ENCODE measurements at regions not wholly inside any gene's neighbourhood (a gene's known extent, or its start where the extent isn't known, plus 50 kb on each side); places are given as distances from the start of the nearest gene placed in this dataset.

DNA sequence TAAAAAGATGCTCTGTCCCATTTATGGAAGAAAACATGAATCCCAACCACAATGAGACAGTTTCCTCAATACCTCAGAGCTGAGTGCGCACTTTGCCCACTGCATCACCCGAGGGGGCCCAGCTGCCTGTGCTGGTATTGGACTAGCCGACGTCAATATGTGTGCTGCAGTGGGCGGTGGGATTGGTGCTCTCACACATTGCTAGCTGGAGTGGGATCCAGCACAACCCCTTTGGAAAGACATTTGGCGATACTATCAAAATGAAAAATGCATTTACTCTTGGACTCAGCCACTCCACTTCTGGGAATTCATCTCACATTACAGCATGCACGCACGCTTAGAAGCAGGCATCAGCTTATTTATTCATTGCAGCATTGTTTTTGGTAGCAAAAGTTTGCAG, 289.2 kb upstream of the FOXF1 start:
- H3K27ac ChIP-seq (ENCODE audit: low read length): no peak overlapping the region
- H3K9me3 ChIP-seq (ENCODE audit: control insufficient read depth, insufficient read depth, low read length): no peaks in the 10 kb centered on the region
- no peak overlapping the region for H3K4me3 ChIP-seq (ENCODE audit: low read length)
- no peaks in the 10 kb centered on the region for H3K36me3 ChIP-seq (ENCODE audit: control insufficient read depth, insufficient read depth, low read length)
- no CpG with 5 or more reads among the region's 8 CpGs for WGBS (ENCODE audit: insufficient coverage, insufficient read length)
- H3K4me1 ChIP-seq (ENCODE audit: control insufficient read depth, insufficient read depth, low read length): peaks cover under 1% of the 10 kb centered on the region; the same call in 1 of the 2 replicates
- DNase-seq (ENCODE audit: low read depth, low spot score): no peak
- no peaks in the 10 kb centered on the region for H3K27me3 ChIP-seq (ENCODE audit: control insufficient read depth, insufficient read depth, low read length)

DNA sequence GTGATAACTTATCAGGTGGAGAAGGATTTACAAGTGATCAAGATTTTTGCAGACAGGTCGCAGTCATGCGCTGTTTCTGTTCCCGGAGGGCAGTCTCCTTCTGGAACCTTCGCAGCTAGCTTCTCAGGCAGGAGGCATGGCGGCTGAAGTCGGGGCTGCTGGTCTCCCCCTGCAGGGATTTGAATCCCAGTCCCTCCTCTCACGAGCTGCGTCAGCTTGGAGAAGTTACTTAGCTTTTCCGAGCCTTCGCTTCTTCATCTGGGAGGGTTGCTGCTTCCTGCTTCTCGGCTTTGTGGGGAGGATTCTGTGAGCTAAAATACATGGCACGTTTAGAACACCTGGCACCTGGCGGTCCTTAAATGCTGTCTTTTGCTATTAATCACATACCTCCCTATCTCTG, 287.8 kb upstream of the FOXF1 start:
- no peak overlapping the region for H3K27ac ChIP-seq (ENCODE audit: low read length)
- no peaks in the 10 kb centered on the region for H3K27me3 ChIP-seq (ENCODE audit: control insufficient read depth, insufficient read depth, low read length)
- DNase-seq (ENCODE audit: low read depth, low spot score): no peak

DNA sequence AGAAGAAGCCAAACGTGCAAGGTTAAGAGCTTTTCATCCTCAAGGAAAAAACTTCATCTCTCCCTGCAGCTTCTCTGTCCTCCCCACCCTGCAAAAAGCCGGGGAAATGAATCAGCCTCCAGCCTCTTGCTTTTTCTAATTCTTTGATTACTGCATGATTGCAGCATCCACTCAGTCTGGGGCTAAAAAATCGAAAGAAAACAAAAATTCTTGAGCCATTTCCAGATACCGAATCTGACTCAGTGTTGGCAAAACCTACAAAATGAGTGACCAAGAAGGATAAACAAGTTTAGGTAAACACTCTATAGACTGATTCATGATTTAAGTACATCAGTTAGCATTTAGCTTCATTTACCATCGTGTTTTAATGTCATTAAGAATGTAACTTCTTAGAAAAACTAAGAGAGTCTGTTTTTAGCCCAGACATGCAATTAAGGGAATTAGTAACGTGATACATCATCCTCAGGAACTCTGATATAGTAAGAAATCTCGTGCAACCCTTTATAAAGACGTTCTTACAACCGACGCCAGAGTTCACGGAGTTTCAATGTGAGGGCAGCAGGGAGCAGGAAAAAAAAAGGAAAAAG, 287.3 kb upstream of the FOXF1 start:
- Histone ChIP-seq H3K4me3 (ENCODE audit: low read length) (no peak overlapping the region), H3K27me3 (ENCODE audit: control insufficient read depth, insufficient read depth, low read length) (no peaks in the 10 kb centered on the region), H3K27ac (ENCODE audit: low read length) (no peak overlapping the region), H3K4me1 (ENCODE audit: control insufficient read depth, insufficient read depth, low read length) (no peaks in the 10 kb centered on the region; the same call in 1 of the 2 replicates), H3K9me3 (ENCODE audit: control insufficient read depth, insufficient read depth, low read length) (no peaks in the 10 kb centered on the region), H3K36me3 (ENCODE audit: control insufficient read depth, insufficient read depth, low read length) (no peaks in the 10 kb centered on the region)
- DNase-seq (ENCODE audit: low read depth, low spot score): no peak
- no CpG with 5 or more reads among the region's 11 CpGs for WGBS (ENCODE audit: insufficient coverage, insufficient read length)

More for the DNA sequence above, 287.8 kb upstream of the FOXF1 start:
- Histone ChIP-seq H3K36me3 (ENCODE audit: control insufficient read depth, insufficient read depth, low read length) (no peaks in the 10 kb centered on the region), H3K9me3 (ENCODE audit: control insufficient read depth, insufficient read depth, low read length) (no peaks in the 10 kb centered on the region), H3K4me3 (ENCODE audit: low read length) (no peak overlapping the region), H3K4me1 (ENCODE audit: control insufficient read depth, insufficient read depth, low read length) (no peaks in the 10 kb centered on the region; the same call in 1 of the 2 replicates)
- no CpG with 5 or more reads among the region's 13 CpGs for WGBS (ENCODE audit: insufficient coverage, insufficient read length)

DNA sequence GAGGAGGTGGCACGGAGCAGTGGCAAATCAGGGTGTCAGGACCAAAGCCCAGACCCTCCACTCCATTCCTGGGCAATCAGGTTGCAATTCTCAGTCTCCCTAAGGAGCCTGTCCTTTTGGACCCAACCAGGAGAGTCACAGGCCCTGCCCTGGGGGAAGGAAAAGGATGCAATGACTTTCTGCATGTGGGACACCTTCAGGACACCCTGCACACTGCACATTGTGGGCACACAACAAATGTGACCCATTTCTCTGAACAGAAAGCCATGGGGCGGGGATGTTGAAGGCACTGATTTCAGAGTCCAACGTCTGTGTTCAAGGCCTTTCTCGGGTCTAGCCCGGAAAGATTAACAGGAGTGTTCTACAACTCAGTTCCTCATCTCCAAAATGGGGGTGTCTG, 286.2 kb upstream of the FOXF1 start:
- Histone ChIP-seq H3K9me3 (ENCODE audit: control insufficient read depth, insufficient read depth, low read length) (no peaks in the 10 kb centered on the region), H3K36me3 (ENCODE audit: control insufficient read depth, insufficient read depth, low read length) (no peaks in the 10 kb centered on the region), H3K4me1 (ENCODE audit: control insufficient read depth, insufficient read depth, low read length) (no peaks in the 10 kb centered on the region; the same call in 1 of the 2 replicates), H3K27ac (ENCODE audit: low read length) (no peak overlapping the region), H3K4me3 (ENCODE audit: low read length) (no peak overlapping the region), H3K27me3 (ENCODE audit: control insufficient read depth, insufficient read depth, low read length) (no peaks in the 10 kb centered on the region)
- WGBS (ENCODE audit: insufficient coverage, insufficient read length): no CpG with 5 or more reads among the region's 5 CpGs
- DNase-seq (ENCODE audit: low read depth, low spot score): no peak

DNA sequence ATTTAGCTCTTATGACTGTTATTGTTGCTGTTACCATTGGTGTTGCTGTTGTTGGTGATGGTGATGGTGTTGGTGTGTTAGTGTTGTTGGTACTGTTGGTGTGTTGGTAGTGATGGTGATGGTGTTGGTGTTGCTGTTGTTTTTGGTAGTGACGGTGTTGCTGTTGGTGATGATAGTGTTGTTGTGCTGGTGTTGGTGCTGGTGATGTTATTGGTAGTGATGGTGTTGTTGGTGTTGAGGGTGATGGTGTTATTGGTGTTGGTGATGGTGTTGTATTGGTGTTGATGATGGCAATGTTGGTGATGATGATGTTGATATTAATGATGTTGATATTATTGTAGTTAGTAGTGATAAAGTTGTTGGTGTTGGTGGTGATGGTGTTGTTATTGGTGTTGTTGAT, 285.7 kb upstream of the FOXF1 start:
- no CpG with 5 or more reads among the region's 1 CpG for WGBS (ENCODE audit: insufficient coverage, insufficient read length)
- Histone ChIP-seq H3K27ac (ENCODE audit: low read length) (no peak overlapping the region), H3K27me3 (ENCODE audit: control insufficient read depth, insufficient read depth, low read length) (no peaks in the 10 kb centered on the region), H3K36me3 (ENCODE audit: control insufficient read depth, insufficient read depth, low read length) (no peaks in the 10 kb centered on the region), H3K4me3 (ENCODE audit: low read length) (no peak overlapping the region), H3K4me1 (ENCODE audit: control insufficient read depth, insufficient read depth, low read length) (no peaks in the 10 kb centered on the region; the same call in 1 of the 2 replicates), H3K9me3 (ENCODE audit: control insufficient read depth, insufficient read depth, low read length) (no peaks in the 10 kb centered on the region)
- no peak for DNase-seq (ENCODE audit: low read depth, low spot score)

DNA sequence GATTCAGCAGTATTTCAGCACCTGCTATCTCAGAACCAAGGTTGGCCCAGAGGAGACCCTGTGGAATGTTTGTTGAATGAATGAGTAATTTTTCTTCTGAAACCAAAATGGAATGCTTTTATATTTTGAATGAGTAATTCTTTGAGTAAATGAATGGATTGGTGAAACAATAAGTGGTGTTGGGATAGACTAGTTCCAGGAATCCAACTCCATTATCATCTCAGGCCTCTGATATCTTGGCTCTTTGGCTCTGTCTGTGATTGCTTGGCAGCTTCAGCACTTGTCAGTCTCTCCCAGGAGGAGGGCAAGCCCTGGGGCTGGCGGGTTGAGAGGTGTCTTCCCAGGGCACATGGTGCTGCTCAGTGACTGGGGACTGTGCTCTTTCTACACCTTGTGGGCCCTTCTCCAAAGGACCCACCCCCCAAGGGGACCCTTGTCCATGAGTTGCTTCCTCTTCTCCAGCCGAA, 284.4 kb upstream of the FOXF1 start:
- no peaks in the 10 kb centered on the region for H3K36me3 ChIP-seq (ENCODE audit: control insufficient read depth, insufficient read depth, low read length)
- H3K4me1 ChIP-seq (ENCODE audit: control insufficient read depth, insufficient read depth, low read length): no peaks in the 10 kb centered on the region
- no peaks in the 10 kb centered on the region for H3K27me3 ChIP-seq (ENCODE audit: control insufficient read depth, insufficient read depth, low read length)
- H3K27ac ChIP-seq (ENCODE audit: low read length): no peak overlapping the region
- no CpG with 5 or more reads among the region's 2 CpGs for WGBS (ENCODE audit: insufficient coverage, insufficient read length)
- H3K9me3 ChIP-seq (ENCODE audit: control insufficient read depth, insufficient read depth, low read length): no peaks in the 10 kb centered on the region
- DNase-seq (ENCODE audit: low read depth, low spot score): no peak
- no peak overlapping the region for H3K4me3 ChIP-seq (ENCODE audit: low read length)

DNA sequence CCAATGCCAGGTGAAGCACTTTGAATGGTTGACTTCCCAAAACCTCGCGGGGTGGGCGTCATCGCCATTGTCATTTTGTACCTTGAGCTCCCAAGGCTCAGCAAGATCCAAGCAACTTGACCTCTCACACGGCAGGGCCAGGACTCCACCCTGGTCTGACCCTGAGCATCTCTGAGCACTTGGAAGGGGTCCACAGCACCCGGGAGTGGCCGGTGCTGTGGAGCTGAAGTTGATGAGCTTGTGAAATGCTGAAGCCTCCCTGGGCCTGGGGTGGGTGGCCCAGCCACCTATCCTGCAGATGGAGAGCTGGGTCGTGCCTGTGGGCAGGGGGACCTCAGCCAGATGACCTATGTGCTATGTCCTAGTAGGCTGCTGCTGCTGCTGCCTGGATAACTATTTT, 283.3 kb upstream of the FOXF1 start:
- no peaks in the 10 kb centered on the region for H3K4me1 ChIP-seq (ENCODE audit: control insufficient read depth, insufficient read depth, low read length)

DNA sequence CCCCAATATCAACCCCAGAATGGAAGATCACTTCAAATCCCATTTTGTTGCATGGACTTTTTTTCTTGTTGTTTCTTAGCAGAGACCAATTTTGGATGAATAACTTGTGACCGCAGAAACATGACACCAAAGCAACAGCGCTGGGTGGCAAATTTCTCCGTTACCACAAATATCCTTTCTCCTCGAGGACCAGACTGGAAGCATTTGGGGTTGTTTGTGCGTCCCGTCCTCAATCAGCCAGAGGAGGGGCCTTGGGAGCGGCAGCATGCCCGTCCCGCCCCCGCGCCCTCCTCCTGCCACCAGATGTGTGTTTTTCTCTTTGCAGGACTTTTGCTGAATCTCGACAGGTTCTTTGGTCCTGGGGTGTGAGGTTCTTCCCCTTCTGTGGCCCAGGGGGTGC, 282.5 kb upstream of the FOXF1 start:
- Histone ChIP-seq H3K27me3 (ENCODE audit: control insufficient read depth, insufficient read depth, low read length) (no peaks in the 10 kb centered on the region), H3K36me3 (ENCODE audit: control insufficient read depth, insufficient read depth, low read length) (no peaks in the 10 kb centered on the region), H3K27ac (ENCODE audit: low read length) (no peak overlapping the region), H3K9me3 (ENCODE audit: control insufficient read depth, insufficient read depth, low read length) (no peaks in the 10 kb centered on the region), H3K4me1 (ENCODE audit: control insufficient read depth, insufficient read depth, low read length) (no peaks in the 10 kb centered on the region), H3K4me3 (ENCODE audit: low read length) (no peak overlapping the region)
- DNase-seq (ENCODE audit: low read depth, low spot score): no peak
- WGBS (ENCODE audit: insufficient coverage, insufficient read length): no CpG with 5 or more reads among the region's 12 CpGs

More for the DNA sequence above, 283.3 kb upstream of the FOXF1 start:
- Histone ChIP-seq H3K4me3 (ENCODE audit: low read length) (no peak overlapping the region), H3K27me3 (ENCODE audit: control insufficient read depth, insufficient read depth, low read length) (no peaks in the 10 kb centered on the region), H3K36me3 (ENCODE audit: control insufficient read depth, insufficient read depth, low read length) (no peaks in the 10 kb centered on the region), H3K9me3 (ENCODE audit: control insufficient read depth, insufficient read depth, low read length) (no peaks in the 10 kb centered on the region), H3K27ac (ENCODE audit: low read length) (no peak overlapping the region)
- no peak for DNase-seq (ENCODE audit: low read depth, low spot score)
- no CpG with 5 or more reads among the region's 8 CpGs for WGBS (ENCODE audit: insufficient coverage, insufficient read length)

DNA sequence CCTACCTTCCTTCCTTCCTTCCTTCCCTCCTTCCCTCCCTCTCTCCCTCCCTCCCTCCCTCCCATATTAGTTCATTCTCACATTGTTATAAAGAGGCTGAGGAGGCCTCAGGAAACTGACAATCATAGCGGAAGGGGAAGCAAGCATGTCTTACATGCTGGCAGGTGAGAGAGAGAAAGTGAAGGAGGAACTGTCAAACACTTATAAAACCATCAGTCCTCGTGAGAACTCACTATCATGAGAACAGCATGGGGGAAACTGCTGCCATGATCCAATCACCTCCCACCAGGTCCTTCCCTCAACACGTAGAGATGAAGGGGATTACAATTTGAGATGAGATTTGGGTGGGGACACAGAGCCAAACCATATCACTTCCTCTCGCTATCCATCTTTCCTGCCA, 281.6 kb upstream of the FOXF1 start:
- Histone ChIP-seq H3K36me3 (ENCODE audit: control insufficient read depth, insufficient read depth, low read length) (no peaks in the 10 kb centered on the region), H3K9me3 (ENCODE audit: control insufficient read depth, insufficient read depth, low read length) (no peaks in the 10 kb centered on the region), H3K4me3 (ENCODE audit: low read length) (no peak overlapping the region), H3K27ac (ENCODE audit: low read length) (no peak overlapping the region), H3K27me3 (ENCODE audit: control insufficient read depth, insufficient read depth, low read length) (no peaks in the 10 kb centered on the region), H3K4me1 (ENCODE audit: control insufficient read depth, insufficient read depth, low read length) (no peaks in the 10 kb centered on the region)
- no CpG with 5 or more reads among the region's 4 CpGs for WGBS (ENCODE audit: insufficient coverage, insufficient read length)
- DNase-seq (ENCODE audit: low read depth, low spot score): no peak

DNA sequence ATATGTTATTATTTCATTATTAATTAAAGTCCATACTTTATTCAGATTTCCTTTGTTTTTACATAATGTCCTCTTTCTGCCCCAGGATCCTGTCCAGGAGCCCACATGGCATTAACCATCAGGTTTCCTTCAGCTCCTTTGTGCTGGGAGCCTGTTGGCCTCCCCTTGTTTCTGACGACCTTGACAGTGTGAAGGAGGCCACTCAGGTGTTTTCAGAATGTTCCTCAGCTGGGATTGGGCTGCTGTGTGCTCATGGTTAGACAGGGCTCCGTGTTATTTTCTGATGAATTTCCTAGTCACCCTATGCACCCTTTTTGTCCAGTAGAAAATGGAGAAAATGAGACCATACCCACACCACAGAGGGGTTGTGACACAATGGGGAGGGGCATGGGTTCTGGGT, 281.0 kb upstream of the FOXF1 start:
- Histone ChIP-seq H3K27me3 (ENCODE audit: control insufficient read depth, insufficient read depth, low read length) (no peaks in the 10 kb centered on the region), H3K9me3 (ENCODE audit: control insufficient read depth, insufficient read depth, low read length) (no peaks in the 10 kb centered on the region), H3K4me3 (ENCODE audit: low read length) (no peak overlapping the region), H3K27ac (ENCODE audit: low read length) (no peak overlapping the region), H3K4me1 (ENCODE audit: control insufficient read depth, insufficient read depth, low read length) (no peaks in the 10 kb centered on the region), H3K36me3 (ENCODE audit: control insufficient read depth, insufficient read depth, low read length) (no peaks in the 10 kb centered on the region)
- no CpG with 5 or more reads among the region's 2 CpGs for WGBS (ENCODE audit: insufficient coverage, insufficient read length)
- no peak for DNase-seq (ENCODE audit: low read depth, low spot score)
